SK-N-SH treated with all-trans-retinoic acid at 6 μM for 48 hours (cell line): ENCODE measurements at regions not wholly inside any gene's neighbourhood (a gene's known extent, or its start where the extent isn't known, plus 50 kb on each side); places are given as distances from the start of the nearest gene placed in this dataset.
A peak's percentile ranks its signal among the peaks of the same experiment; 100 is the strongest.

Source experiments
- ATAC-seq: fragments of 200-7000 bp; cut with Tn5 transposase; 3 replicates; pipeline ENCODE4 v1.9.1; 2020; ENCODE audit warnings: mild to moderate bottlenecking, moderate library complexity
- ARNTL ChIP-seq: fragments of 450-650 bp; formaldehyde crosslinking; IDR thresholded peaks from 2 replicates; pipeline ENCODE4 v1.5.0; 2020; ENCODE audit warnings: low read depth, mild to moderate bottlenecking, moderate library complexity, borderline replicate concordance
- BACH2 ChIP-seq: fragments of 250-450 bp; sonication (Bioruptor Pico); IDR thresholded peaks from 2 replicates; pipeline ENCODE4 v1.9.0; 2021; ENCODE audit warnings: mild to moderate bottlenecking, borderline replicate concordance
- CREB5 ChIP-seq: fragments of 250-450 bp; sonication (Bioruptor Pico); IDR thresholded peaks from 2 replicates; pipeline ENCODE4 v1.5.1; 2020; ENCODE audit warnings: low read depth, mild to moderate bottlenecking, moderate library complexity
- CSDC2 ChIP-seq: fragments of 250-450 bp; sonication (Bioruptor Pico); IDR thresholded peaks from 2 replicates; pipeline ENCODE4 v1.5.0; 2020; ENCODE audit warnings: mild to moderate bottlenecking, moderate library complexity
- CSRNP3 ChIP-seq: fragments of 250-450 bp; sonication (Bioruptor Pico); IDR thresholded peaks from 2 replicates; pipeline ENCODE4 v1.5.1; 2021; ENCODE audit warnings: mild to moderate bottlenecking, moderate library complexity
- ESRRG ChIP-seq: fragments of 250-450 bp; sonication (Bioruptor Pico); IDR thresholded peaks from 2 replicates; pipeline ENCODE4 v1.6.1; 2021; ENCODE audit warnings: mild to moderate bottlenecking
- GLIS3 ChIP-seq: fragments of 250-450 bp; sonication (Bioruptor Pico); IDR thresholded peaks from 2 replicates; pipeline ENCODE4 v1.5.0; 2020; ENCODE audit warnings: mild to moderate bottlenecking, moderate library complexity
- ISL1 ChIP-seq: fragments of 250-450 bp; sonication (Bioruptor Pico); IDR thresholded peaks from 2 replicates; pipeline ENCODE4 v2.1.2; 2022; ENCODE audit warnings: mild to moderate bottlenecking, moderate library complexity
- OSR1 ChIP-seq: fragments of 250-450 bp; sonication (Bioruptor Pico); IDR thresholded peaks from 2 replicates; pipeline ENCODE4 v1.8.0; 2022; ENCODE audit warnings: moderate library complexity, mild to moderate bottlenecking, inconsistent platforms
- PPARA ChIP-seq: fragments of 250-450 bp; sonication (Bioruptor Pico); IDR thresholded peaks from 2 replicates; pipeline ENCODE4 v1.5.0; 2020; ENCODE audit warnings: mild to moderate bottlenecking, borderline replicate concordance
- RARB ChIP-seq: fragments of 250-450 bp; sonication (Bioruptor Pico); IDR thresholded peaks from 2 replicates; pipeline ENCODE4 v1.8.0; 2021; ENCODE audit warnings: mild to moderate bottlenecking, moderate library complexity
- SNAI2 ChIP-seq: fragments of 250-450 bp; sonication (Bioruptor Pico); IDR thresholded peaks from 2 replicates; pipeline ENCODE4 v1.5.0; 2020; ENCODE audit warnings: mild to moderate bottlenecking, moderate library complexity
- TCF4 ChIP-seq: fragments of 250-450 bp; sonication (Bioruptor Pico); IDR thresholded peaks from 2 replicates; pipeline ENCODE4 v1.8.0; 2021; ENCODE audit warnings: mild to moderate bottlenecking, moderate library complexity, borderline replicate concordance
- TOX ChIP-seq: fragments of 250-450 bp; sonication (Bioruptor Pico); IDR thresholded peaks from 2 replicates; pipeline ENCODE4 v1.8.0; 2021; ENCODE audit warnings: mild to moderate bottlenecking, moderate library complexity, borderline replicate concordance
- TSHZ2 ChIP-seq: fragments of 250-450 bp; sonication (Bioruptor Pico); IDR thresholded peaks from 2 replicates; pipeline ENCODE4 v1.5.0; 2020; ENCODE audit warnings: mild to moderate bottlenecking, moderate library complexity
- ZFP3 ChIP-seq: fragments of 250-450 bp; sonication (Bioruptor Pico); IDR thresholded peaks from 2 replicates; pipeline ENCODE4 v1.5.0; 2020; ENCODE audit warnings: mild to moderate bottlenecking, moderate library complexity
- ZFP30 ChIP-seq: fragments of 450-650 bp; formaldehyde crosslinking; IDR thresholded peaks from 2 replicates; pipeline ENCODE4 v1.5.0; 2022; ENCODE audit warnings: mild to moderate bottlenecking, moderate library complexity
- TF ChIP-seq, protein P1 (sequence below): fragments of 250-450 bp; sonication (Bioruptor Pico); IDR thresholded peaks from 2 replicates; pipeline ENCODE4 v1.8.0; 2020; ENCODE audit warnings: mild to moderate bottlenecking, moderate library complexity, borderline replicate concordance
- TF ChIP-seq, protein P2 (sequence below): fragments of 250-450 bp; sonication (Bioruptor Pico); IDR thresholded peaks from 2 replicates; pipeline ENCODE4 v1.8.0; 2021; ENCODE audit warnings: low read depth, mild to moderate bottlenecking, moderate library complexity, borderline replicate concordance

DNA sequence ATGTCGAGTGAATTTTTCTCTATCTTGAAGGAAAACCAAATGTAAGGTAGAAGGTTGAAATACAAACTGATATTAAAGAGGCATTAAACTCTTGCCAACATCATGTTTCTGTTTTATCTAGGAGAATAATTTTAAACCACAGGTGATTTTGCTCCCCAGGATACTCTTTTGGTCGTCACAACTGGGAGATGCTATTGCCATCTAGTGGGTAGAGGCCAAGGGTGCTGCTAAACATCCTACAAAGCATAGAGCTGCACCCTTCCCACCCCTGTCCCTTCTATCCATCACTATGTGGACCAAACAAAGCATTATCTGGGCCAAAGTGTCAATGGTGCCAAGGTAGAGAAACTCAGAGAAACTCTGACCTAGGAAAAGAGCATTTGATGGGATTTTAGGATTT is 154.6 kb upstream of the MAGEB2 start:
- peak; percentile 95 for ATAC-seq
- TF ChIP-seq ZFP3 (CRISPR knock-in tag) (no peak), CSRNP3 (CRISPR knock-in tag) (no peak)
- TF ChIP-seq, all 23 proteins: peak for 0

- ATAC-seq, result peak; percentile 75
- TF ChIP-seq ARNTL (CRISPR knock-in tag) (no peak), OSR1 (CRISPR knock-in tag) (no peak), CREB5 (CRISPR knock-in tag) (no peak), GLIS3 (CRISPR knock-in tag) (no peak), CSDC2 (CRISPR knock-in tag) (no peak), ZFP30 (CRISPR knock-in tag) (no peak), TCF4 (no peak), BACH2 (no peak)
- TF ChIP-seq, protein P1, sequence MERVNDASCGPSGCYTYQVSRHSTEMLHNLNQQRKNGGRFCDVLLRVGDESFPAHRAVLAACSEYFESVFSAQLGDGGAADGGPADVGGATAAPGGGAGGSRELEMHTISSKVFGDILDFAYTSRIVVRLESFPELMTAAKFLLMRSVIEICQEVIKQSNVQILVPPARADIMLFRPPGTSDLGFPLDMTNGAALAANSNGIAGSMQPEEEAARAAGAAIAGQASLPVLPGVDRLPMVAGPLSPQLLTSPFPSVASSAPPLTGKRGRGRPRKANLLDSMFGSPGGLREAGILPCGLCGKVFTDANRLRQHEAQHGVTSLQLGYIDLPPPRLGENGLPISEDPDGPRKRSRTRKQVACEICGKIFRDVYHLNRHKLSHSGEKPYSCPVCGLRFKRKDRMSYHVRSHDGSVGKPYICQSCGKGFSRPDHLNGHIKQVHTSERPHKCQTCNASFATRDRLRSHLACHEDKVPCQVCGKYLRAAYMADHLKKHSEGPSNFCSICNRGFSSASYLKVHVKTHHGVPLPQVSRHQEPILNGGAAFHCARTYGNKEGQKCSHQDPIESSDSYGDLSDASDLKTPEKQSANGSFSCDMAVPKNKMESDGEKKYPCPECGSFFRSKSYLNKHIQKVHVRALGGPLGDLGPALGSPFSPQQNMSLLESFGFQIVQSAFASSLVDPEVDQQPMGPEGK, result no peak
These were observed 150.1 kb upstream of the MAGEB2 start for GRCh38 chrX:30065226-30065625.

DNA sequence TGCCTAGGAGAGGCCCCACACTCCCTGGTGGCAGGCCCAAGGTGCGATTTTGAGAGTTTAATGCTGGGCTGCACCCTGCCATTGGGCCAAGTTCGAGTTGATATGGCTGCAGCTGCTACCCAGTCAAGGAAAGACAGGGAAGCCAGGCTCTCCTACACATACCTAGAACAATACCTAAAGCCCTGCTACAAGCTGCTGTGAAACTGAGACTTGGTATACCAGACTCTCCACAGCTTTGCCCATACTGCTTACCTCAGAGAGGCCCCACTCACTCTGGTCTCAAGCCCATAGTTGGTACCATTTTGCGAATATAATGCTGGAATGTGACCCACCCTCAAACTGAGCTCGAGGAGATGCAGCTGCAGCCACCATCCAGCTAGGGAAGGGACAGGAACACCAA is 147.7 kb upstream of the MAGEB2 start:
- TF ChIP-seq CSDC2 (CRISPR knock-in tag) (no peak), GLIS3 (CRISPR knock-in tag) (no peak), PPARA (CRISPR knock-in tag) (no peak), ISL1 (CRISPR knock-in tag) (no peak), RARB (CRISPR knock-in tag) (no peak), CSRNP3 (CRISPR knock-in tag) (no peak), ESRRG (CRISPR knock-in tag) (no peak), ARNTL (CRISPR knock-in tag) (no peak), SNAI2 (CRISPR knock-in tag) (no peak), BACH2 (no peak), TOX (CRISPR knock-in tag) (no peak), TSHZ2 (CRISPR knock-in tag) (no peak)
- TF ChIP-seq, protein P2, sequence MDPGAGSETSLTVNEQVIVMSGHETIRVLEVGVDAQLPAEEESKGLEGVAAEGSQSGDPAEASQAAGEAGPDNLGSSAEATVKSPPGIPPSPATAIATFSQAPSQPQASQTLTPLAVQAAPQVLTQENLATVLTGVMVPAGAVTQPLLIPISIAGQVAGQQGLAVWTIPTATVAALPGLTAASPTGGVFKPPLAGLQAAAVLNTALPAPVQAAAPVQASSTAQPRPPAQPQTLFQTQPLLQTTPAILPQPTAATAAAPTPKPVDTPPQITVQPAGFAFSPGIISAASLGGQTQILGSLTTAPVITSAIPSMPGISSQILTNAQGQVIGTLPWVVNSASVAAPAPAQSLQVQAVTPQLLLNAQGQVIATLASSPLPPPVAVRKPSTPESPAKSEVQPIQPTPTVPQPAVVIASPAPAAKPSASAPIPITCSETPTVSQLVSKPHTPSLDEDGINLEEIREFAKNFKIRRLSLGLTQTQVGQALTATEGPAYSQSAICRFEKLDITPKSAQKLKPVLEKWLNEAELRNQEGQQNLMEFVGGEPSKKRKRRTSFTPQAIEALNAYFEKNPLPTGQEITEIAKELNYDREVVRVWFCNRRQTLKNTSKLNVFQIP (CRISPR knock-in tag), result no peak
- TF ChIP-seq, protein P1, result no peak

More for the DNA sequence above, 147.7 kb upstream of the MAGEB2 start:
- no peak for ATAC-seq
